ES-I3 (cell line): ENCODE measurements at regions not wholly inside any gene's neighbourhood (a gene's known extent, or its start where the extent isn't known, plus 50 kb on each side); places are given as distances from the start of the nearest gene placed in this dataset.
A peak's percentile ranks its signal among the peaks of the same experiment; 100 is the strongest.
"Not testable (repeated sequence)": the region's sequence is repeated elsewhere in the genome, so short reads cannot be mapped to it uniquely, and the experiment has no call there.

Experiments
- H3K36me3 ChIP-seq: 2 replicates; pipeline ENCODE4 v1.6.1; 2013; ENCODE audit warnings: mild to moderate bottlenecking, low read length, control low read depth, moderate library complexity; ENCODE audit not compliant: insufficient read depth
- H3K4me1 ChIP-seq: 2 replicates; pipeline ENCODE4 v1.6.1; 2013; ENCODE audit warnings: mild to moderate bottlenecking, control low read depth, low read length; ENCODE audit not compliant: insufficient read depth
- H3K9ac ChIP-seq: 2 replicates; pipeline ENCODE4 v1.6.1; 2013; ENCODE audit warnings: low read depth, mild to moderate bottlenecking, low read length, moderate library complexity
- H3K9me3 ChIP-seq: 2 replicates; pipeline ENCODE4 v1.6.1; 2013; ENCODE audit warnings: mild to moderate bottlenecking, low read length, moderate library complexity; ENCODE audit not compliant: control insufficient read depth, insufficient read depth

DNA sequence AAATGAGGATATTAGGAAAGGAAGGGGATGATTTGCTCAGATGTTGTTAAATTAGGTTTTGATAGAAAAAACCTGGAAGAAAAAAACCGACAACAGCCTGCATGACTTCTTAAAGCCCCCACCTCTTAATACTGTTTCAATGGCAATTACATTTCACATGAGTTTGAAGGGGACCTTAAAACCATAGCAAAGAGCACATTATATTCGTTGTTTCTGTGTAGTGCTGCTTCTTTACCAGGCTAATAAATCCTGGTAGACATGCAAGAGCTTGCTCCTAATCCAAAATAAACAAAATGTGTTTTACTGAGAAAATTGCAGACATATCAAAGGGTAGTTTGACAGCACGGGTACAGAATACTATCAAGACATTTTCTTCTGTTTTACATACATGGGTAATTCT, 154.7 kb upstream of the NIPA1 start:
- not testable (repeated sequence) for H3K9me3 ChIP-seq, H3K9ac ChIP-seq, H3K36me3 ChIP-seq, H3K4me1 ChIP-seq

DNA sequence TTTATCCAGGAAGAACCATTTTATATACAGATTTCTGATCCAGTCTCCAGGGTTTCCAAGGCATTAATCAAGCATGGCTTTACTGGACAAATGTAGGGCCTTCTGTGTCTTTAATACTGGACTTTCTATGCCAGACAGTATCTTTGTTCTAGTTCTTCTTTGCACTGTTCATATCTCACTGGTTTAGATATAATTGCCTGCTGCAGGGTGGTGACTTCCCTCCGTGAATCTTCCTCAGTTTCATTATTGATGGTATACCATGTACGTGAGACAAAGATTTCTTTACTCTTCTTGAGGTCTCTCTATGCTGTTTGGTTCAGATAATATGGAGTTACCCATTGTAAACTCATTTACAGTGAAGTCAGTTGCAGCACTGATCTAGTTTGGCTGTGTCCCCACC, 146.5 kb upstream of the NIPA1 start:
- not testable (repeated sequence) for H3K9ac ChIP-seq, H3K36me3 ChIP-seq, H3K9me3 ChIP-seq, H3K4me1 ChIP-seq

DNA sequence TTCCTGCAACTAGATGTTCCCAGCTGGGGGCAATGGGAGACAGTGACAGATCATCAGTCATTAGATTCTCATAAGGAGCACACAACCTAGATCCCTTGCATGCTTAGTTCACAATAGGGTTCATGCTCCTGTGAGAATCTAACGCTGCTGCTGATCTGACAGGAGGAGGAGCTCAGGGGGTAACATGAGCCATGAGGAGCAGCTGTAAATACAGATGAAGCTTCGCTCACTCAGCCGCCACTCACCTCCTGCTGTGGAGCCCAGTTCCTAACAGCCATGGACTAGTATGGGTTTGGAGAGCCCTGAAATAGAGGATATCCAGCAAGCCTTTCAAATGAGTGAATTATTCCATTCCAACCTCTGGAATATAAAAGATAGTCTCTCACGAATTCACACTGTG, 137.0 kb upstream of the NIPA1 start:
- H3K36me3 ChIP-seq, H3K9me3 ChIP-seq: not testable (repeated sequence)

DNA sequence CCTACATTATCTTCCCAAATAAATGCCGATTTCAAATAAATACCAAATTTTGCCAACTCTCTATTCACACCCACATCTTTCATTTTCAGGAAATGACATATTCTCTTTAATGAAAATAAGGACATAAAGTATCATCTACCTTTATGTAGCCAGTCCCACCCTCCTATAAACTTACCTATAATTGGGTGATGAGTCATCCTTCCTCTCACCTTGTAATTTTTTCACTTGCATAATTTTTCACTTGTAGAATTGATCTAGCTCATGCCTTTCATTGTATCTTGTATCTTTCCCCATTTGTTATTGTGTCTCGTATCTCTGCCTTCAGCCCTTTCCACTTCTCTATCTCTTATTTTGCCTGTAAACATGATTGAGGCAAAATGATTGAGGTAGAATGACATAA, 135.3 kb upstream of the NIPA1 start:
- H3K9me3 ChIP-seq = not testable (repeated sequence)

More for the DNA sequence above, 137.0 kb upstream of the NIPA1 start:
- H3K9ac ChIP-seq, H3K4me1 ChIP-seq: not testable (repeated sequence)

DNA sequence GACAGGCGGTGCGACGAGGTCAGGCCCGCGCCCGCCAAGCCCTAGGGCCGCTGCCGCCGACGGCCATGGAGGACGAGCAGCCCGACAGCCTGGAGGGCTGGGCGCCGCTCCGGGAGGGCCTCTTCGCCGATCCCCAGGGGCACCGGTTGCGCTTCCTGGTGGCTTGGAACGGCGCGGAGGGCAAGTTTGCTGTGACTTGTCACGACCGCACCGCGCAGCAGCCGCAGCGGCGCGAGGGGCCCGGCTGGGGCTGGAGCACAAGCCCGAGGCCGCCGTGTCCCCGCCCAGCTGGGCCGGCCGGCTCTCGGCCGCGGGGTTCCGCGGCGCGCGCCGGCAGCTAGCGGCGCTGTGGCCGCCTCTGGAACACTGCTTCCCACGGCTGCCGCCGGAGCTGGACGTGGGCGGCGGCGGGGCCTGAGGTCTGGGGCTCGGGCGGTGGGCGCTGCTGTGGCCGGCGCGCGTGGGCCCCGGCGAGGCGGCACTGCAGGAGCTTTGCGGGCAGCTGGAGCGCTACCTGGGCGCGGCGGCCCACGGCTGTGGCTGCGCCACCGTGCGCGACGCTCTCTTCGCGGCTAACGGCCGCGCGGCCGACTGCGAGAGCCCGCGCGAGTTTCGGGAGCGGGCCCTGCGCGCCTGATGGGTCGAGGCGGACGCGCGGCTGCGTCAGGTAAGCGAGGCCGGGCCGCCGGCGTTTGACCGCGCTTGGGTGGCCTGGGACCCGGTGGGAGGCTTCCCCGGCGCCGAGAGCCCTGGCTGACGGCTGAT, 122.0 kb upstream of the NIPA1 start:
- not testable (repeated sequence) for H3K4me1 ChIP-seq, H3K36me3 ChIP-seq, H3K9me3 ChIP-seq
- H3K9ac ChIP-seq = peak overlapping the region; percentile 45; the same call in 1 of the 2 replicates

More for the DNA sequence above, 135.3 kb upstream of the NIPA1 start:
- H3K36me3 ChIP-seq, H3K9ac ChIP-seq, H3K4me1 ChIP-seq: not testable (repeated sequence)

DNA sequence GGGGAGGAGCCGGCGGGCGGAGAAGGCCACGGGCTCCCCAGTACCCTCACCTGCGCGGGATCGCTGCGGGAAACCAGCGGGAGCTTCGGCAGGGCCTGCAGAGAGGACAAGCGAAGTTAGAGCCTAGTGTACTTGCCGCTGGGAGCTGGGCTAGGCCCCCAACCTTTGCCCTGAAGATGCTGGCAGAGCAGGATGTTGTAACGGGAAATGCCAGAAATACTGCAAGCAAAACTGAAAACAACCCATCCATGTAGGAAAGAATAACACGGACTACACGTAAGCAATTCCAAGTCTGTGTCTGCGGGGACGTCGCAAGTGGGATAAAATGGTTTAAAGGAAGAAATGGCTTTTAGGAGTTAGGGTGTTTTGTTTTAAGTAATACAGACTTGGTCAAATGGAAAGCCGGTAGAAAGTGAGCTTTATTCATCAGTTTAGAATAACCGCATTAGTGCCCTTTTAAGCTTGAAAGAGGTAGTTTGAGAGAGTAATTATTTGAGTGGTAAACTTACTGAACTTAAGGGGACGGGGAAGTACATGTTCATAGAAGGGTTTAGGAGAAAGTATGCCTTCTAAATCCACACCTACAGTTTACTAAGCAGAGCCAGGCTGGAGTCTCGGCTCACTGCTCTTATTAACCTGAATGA, 121.3 kb upstream of the NIPA1 start:
- not testable (repeated sequence) for H3K4me1 ChIP-seq, H3K36me3 ChIP-seq, H3K9me3 ChIP-seq
- H3K9ac ChIP-seq = peak overlapping the region; percentile 45; the same call in 1 of the 2 replicates

DNA sequence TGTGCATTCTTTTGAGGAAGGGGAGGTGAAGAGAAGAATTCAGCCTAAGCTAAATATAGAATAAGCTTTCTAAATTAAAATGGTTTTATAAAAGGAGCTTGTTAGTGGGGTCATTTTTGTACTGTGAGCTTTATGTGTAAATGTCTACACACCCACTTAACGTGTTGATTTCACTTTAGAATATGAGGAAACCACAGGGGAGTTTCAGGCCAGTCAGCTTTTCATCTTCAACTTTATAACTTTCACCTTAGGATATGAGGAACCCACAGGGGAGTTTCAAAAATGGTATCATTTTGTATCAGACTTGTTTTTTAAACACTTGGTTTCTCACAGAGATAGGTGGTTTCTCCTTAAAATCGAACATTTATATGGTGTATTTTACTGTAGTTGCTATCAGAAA, 120.7 kb upstream of the NIPA1 start:
- not testable (repeated sequence) for H3K36me3 ChIP-seq, H3K9ac ChIP-seq, H3K4me1 ChIP-seq, H3K9me3 ChIP-seq

DNA sequence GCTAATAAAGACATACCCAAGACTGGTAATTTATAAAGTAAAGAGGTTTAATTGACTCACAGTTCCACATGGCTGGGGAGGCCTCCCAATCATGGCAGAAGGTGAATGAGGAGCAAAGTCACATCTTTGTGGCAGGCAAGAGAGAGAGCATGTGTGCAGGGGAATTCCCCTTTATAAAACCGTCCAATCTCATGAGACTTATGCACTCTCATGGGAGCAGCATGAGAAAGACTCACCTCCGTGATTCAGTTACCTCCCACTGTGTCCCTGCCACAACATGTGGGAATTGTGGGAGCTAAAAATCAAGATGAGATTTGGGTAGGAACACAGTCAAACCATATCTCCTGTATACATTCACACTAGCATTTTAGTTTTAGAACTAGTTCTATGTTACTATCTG, 101.7 kb upstream of the NIPA1 start:
- not testable (repeated sequence) for H3K9ac ChIP-seq, H3K9me3 ChIP-seq, H3K4me1 ChIP-seq, H3K36me3 ChIP-seq

DNA sequence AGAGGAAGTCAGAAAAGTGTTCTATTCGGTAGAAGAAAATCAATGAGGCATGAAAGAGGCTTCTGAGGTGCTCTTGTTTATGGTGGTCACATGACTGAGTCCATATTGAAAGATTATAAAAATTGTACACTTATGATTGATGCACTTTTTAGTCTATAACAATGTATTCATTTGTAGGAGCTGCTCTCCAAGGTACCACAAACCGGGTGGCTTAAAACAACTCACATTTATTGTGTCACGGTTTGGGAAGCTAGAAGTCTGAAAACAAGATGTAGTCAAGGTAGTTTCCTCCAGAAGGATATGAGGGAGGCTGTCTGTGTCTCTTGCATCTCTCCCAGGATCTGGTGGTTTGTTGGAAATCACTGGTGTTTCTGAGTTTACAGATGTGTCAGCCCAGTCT, 86.6 kb upstream of the NIPA1 start:
- not testable (repeated sequence) for H3K36me3 ChIP-seq, H3K9ac ChIP-seq, H3K4me1 ChIP-seq, H3K9me3 ChIP-seq

DNA sequence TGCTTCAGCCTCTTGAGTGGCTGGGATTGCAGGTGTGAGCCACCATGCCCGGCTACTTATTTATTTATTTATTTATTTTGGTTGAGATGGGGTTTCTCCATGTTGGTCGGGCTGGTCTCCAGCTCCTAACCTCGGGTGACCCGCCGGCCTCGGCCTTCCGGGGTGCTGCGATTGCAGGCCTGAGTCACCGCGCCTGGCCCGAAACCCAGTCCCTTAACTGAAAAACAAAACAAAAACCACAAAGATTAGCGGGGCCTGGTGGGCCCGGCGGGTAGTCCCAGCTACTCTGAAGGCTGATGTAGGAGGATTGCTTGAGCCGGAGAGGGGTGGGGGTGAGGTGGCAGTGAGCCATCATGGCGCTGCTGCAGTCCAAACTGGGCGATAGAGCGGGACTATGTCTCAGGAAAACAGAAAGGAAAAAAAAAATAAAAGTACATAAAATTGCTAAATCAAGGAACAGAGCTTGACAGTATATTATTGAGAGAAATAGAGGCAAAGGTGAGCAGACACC, 75.6 kb upstream of the NIPA1 start:
- not testable (repeated sequence) for H3K9me3 ChIP-seq, H3K9ac ChIP-seq, H3K4me1 ChIP-seq, H3K36me3 ChIP-seq

DNA sequence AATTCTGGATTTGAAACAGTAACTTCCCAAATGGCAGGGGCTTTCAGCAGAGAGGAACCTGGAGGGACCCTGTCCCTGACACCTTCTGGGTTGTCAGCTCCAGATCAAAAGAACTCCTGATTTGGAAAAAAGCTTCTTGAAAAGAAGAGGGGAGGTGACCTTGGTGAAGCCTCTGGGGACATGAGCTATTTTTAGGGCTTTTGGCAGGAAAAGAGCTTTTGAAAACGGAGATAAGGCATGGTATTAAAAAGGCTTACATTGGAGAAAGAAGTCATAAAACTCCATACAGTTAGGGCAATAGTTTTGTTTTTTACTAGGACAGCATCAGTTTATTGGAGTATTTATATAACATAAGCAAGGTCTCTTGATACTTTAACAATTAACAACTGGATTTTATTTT, 72.5 kb upstream of the NIPA1 start:
- not testable (repeated sequence) for H3K9ac ChIP-seq, H3K9me3 ChIP-seq, H3K4me1 ChIP-seq, H3K36me3 ChIP-seq

DNA sequence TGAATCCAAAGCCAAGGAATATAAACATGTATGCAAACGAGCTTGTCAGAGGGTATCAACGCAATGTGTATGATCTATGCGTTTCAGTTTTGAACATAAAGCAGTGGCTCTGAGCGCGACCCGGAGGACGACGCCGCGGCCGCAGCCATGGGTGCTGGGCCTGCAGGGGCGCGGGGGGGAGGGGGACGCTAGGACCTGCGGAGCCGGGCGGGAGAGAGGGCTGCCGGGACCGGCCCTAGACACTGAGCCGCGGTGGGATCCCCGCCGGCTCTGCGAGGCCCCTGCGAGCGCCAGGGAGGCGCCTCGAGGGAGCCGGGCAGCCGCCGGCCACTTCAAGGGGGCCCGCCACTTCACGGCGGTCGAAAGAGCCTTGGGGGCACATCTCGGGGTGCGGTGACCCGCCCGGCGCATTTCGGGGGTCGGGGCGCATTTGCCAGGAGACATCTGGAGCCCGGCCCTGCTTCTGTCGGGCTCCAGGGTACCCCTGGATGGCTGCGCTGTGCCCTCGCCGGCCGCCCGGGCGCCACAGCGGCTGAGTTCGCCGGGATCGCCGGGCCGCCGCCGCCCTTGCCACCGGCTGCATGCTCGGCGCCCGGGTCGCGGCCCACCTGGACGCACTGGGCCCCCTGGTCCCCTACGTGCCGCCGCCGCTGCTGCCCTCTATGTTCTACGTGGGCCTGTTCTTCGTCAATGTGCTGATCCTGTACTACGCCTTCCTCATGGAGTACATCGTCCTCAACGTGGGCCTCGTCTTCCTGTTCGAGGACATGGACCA, 71.9 kb upstream of the NIPA1 start:
- H3K9me3 ChIP-seq, H3K4me1 ChIP-seq, H3K9ac ChIP-seq, H3K36me3 ChIP-seq: not testable (repeated sequence)

DNA sequence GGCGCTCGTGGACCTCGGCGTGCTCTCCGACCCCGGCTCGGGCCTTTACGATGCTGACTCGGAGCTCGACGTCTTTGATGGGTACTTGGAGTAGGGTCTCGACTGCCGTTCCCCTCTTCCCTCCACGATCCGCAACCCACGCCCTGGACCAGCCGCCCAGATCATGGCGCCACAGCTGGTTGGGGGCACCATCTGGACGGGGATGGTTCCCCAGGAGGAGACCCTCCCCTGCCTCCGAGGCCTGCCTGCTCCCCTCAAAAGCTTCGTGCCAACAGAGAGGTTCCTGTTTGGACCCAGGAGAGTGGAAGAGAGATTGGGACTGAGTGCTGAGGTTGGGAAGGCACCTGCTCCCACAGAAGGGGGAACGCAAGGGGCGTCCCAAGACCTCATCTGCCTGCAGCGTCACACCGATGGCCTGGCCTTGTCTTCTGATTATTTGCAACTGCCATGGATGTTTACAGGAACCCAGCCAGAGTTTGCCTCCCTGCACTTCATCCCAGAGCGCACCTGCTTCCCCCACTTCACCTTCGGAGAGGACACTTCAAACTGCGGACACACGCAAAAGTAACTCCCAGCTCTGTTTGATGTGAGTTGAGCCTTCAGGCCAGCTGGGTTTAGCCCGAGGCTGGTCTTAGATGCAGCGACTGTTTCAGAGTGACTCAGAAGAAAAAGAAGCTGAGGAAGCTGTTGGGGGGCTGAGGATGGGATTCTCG, 71.2 kb upstream of the NIPA1 start:
- peak overlapping the region; percentile 15; the same call in 1 of the 2 replicates for H3K9ac ChIP-seq
- H3K4me1 ChIP-seq, H3K9me3 ChIP-seq, H3K36me3 ChIP-seq: not testable (repeated sequence)

DNA sequence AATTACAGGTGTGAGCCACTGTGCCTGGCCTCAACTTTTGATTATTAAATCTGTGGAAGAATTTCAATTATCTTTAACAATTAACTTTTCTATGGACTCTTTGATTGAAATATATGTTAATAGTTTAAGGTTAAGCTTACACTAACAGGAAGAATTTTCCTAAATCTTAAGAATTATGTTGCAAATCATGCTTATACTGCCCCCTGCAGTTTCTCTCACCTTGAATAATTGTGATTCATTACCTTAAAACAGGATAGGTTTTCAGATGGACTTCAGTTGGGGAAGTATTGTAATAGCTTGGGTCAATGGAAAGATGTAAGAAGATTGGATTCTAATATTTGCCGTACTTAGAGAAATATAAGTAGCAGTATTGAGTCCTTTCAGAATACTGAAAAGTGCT, 66.5 kb upstream of the NIPA1 start:
- not testable (repeated sequence) for H3K36me3 ChIP-seq, H3K9ac ChIP-seq, H3K4me1 ChIP-seq, H3K9me3 ChIP-seq
